Muscle of leg (tissue), 3 donors: ENCODE measurements at regions not wholly inside any gene's neighbourhood (a gene's known extent, or its start where the extent isn't known, plus 50 kb on each side); places are given as distances from the start of the nearest gene placed in this dataset.
"Not testable (repeated sequence)": the region's sequence is repeated elsewhere in the genome, so short reads cannot be mapped to it uniquely, and the experiment has no call there.

Experiments used
- DNase-seq: peaks from one replicate; pipeline ENCODE4 v3.0.0; 2013
- H3K27ac ChIP-seq: one replicate; pipeline ENCODE4 v1.5.1; 2013; ENCODE audit warnings: mild to moderate bottlenecking, low read length, control low read depth
- H3K27me3 ChIP-seq: one replicate; pipeline ENCODE4 v1.6.1; 2013; ENCODE audit warnings: low read length; ENCODE audit not compliant: control insufficient read depth, insufficient read depth
- H3K36me3 ChIP-seq: one replicate; pipeline ENCODE4 v1.6.1; 2013; ENCODE audit warnings: low read length; ENCODE audit not compliant: control insufficient read depth, insufficient read depth
- H3K4me1 ChIP-seq: one replicate; pipeline ENCODE4 v1.6.1; 2013; ENCODE audit warnings: low read length; ENCODE audit not compliant: control insufficient read depth, insufficient read depth
- H3K4me3 ChIP-seq: one replicate; pipeline ENCODE4 v1.5.1; 2013; ENCODE audit warnings: low read length, control low read depth
- H3K9me3 ChIP-seq: replicated peaks from 2 replicates; pipeline ENCODE4 v1.6.1; 2013; ENCODE audit warnings: low read depth, low read length; ENCODE audit not compliant: control insufficient read depth
- WGBS: methylation state at CpG from one replicate; pipeline ENCODE4 v1.1.5; 2013; ENCODE audit warnings: missing lambda C conversion rate; ENCODE audit not compliant: insufficient coverage; 5-methylcytosine and 5-hydroxymethylcytosine counted together

DNA sequence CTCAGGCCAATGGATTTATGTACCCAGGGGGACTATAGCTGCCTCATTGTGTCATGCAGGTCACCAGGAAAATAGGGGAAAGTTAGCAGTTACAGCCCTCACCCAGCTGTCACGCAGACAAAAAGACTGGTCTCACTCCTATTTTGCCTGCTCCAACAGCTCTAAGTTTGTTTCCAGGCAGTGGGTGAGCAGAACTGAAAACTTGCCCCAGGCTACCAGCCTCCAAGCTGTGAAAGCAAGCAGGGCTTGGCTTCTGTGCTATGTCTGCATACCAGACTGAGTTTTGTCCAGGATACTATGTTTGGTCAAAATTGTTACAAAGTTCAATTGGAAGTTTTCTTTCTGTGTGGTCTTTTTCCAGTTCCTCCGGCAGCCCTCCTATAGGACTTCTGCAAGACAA lies 628.4 kb downstream of the FAM133A start:
- H3K27ac ChIP-seq: no peak overlapping the region
- H3K9me3 ChIP-seq: peaks cover 11% of the 10 kb centered on the region
- 100% methylated on average over 1 of the region's 2 CpGs for WGBS
- no peaks in the 10 kb centered on the region for H3K36me3 ChIP-seq
- no peaks in the 10 kb centered on the region for H3K4me1 ChIP-seq
- DNase-seq: no peak
- no peak overlapping the region for H3K4me3 ChIP-seq
- H3K27me3 ChIP-seq: peaks cover 2% of the 10 kb centered on the region

DNA sequence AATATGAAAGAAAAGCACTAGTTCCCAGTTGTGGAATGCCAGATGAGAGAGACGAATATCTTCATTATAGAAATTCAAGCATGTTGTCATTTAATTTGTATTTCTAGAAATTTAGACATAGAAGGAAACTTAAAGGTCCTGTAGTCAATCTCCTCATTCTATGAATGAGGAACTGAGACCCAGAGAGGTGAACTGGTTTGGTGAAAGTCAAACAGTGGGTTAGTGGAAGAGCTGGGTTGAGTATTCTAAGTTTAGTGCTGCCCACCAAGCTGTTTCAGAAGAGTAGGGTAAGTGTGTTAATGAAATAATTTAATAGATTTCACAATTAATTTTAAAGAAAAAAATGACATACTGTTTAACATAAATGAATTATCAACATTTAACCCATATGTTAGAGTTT lies 655.2 kb downstream of the FAM133A start:
- Histone ChIP-seq H3K36me3 (no peaks in the 10 kb centered on the region), H3K4me1 (no peaks in the 10 kb centered on the region), H3K9me3 (no peaks in the 10 kb centered on the region), H3K27ac (no peak overlapping the region), H3K27me3 (no peaks in the 10 kb centered on the region), H3K4me3 (no peak overlapping the region)
- no peak for DNase-seq
- no CpG with 5 or more reads among the region's 1 CpG for WGBS

DNA sequence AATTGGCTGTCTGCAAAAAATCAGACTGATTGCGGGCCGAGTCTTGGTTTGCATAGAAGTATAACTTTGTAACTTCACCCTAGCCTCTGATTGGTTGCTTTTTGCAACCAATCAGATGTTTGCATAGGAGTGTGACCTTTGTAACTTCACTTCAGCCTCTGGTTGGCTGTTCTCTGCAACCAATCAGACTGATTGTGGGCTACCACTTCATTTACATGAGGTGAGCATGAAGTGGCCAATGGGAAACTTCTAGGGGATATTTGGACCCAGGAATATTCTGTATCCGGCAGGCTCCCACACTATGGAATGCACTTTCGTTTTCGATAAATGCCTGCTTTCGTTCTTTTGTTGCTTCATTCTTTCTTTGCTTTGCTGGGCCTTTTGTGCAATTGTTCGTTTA lies 667.7 kb downstream of the FAM133A start:
- not testable (repeated sequence) for H3K27ac ChIP-seq, H3K36me3 ChIP-seq, DNase-seq, H3K9me3 ChIP-seq, H3K27me3 ChIP-seq, H3K4me3 ChIP-seq, H3K4me1 ChIP-seq
- WGBS: 86% methylated on average over 5 of the region's 7 CpGs

DNA sequence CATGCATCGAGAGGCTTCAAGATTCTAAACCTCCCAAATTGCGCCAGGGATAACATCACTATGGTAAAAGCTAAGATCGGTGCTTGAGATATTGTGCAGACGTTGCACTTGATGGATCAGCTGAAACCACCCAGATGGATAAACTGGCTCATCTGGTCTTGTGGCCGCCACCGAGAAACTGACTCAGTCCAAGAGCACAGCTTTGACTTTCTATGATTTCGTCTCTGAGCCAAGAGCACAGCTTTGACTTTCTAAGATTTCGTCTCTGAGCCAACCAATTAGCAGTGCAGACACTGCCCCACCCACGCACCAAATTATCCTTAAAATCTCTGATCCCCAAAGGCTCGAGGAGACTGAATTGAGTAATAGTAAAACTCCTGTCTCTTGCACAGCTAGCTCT lies 687.2 kb downstream of the FAM133A start:
- H3K9me3 ChIP-seq: no peaks in the 10 kb centered on the region
- no peak for DNase-seq
- peaks cover 2% of the 10 kb centered on the region for H3K27me3 ChIP-seq
- no peak overlapping the region for H3K27ac ChIP-seq
- 62% methylated on average over 6 of the region's 10 CpGs for WGBS
- H3K36me3 ChIP-seq: no peaks in the 10 kb centered on the region
- H3K4me3 ChIP-seq: no peak overlapping the region
- H3K4me1 ChIP-seq: no peaks in the 10 kb centered on the region

DNA sequence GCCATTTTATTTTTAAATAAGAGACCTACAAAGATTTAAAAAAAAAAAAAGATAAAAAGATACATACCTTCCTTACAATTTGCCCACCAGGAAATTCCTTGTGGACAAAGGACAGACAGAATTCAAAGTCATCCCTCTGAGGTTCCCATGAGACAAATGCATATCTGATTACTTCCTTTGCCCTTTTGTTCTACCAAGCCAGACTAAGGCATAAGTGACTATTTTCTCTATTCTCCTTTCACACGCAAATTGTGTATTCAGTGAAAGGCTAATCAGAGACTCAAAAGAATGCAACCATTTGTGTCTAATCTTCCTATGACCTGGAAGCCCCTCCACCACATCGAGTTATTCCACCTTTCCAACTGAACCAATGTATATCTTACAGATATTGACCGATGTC lies 691.7 kb downstream of the FAM133A start:
- peaks cover 2% of the 10 kb centered on the region for H3K27me3 ChIP-seq
- H3K4me1 ChIP-seq: no peaks in the 10 kb centered on the region
- no peaks in the 10 kb centered on the region for H3K36me3 ChIP-seq
- H3K27ac ChIP-seq: no peak overlapping the region
- WGBS: no CpG with 5 or more reads among the region's 3 CpGs
- H3K9me3 ChIP-seq: peaks cover 4% of the 10 kb centered on the region
- H3K4me3 ChIP-seq: no peak overlapping the region
- no peak for DNase-seq

DNA sequence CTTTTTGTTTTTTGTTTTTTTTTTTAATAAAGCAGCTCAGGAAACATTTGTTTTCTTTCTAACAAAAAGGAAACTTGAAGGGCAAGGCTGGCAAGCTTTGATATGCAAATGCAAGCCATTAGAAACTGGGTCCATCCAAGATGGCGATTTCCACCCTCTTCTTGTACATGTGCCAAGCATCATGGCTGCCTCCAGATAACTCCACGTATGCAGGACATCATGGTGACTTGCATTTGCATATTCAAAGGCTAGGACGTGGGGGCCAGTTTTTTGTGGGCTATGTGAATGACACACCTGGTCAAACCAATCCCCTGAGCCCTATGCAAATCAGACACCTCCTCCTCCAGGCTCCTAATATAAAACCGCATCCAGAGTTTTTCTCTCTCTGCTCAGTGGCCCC lies 692.6 kb downstream of the FAM133A start:
- no peaks in the 10 kb centered on the region for H3K4me1 ChIP-seq
- H3K27me3 ChIP-seq: peaks cover 2% of the 10 kb centered on the region
- no peak overlapping the region for H3K4me3 ChIP-seq
- H3K27ac ChIP-seq: no peak overlapping the region
- DNase-seq: no peak
- peaks cover 4% of the 10 kb centered on the region for H3K9me3 ChIP-seq
- 77% methylated on average over 2 of the region's 4 CpGs for WGBS
- no peaks in the 10 kb centered on the region for H3K36me3 ChIP-seq

DNA sequence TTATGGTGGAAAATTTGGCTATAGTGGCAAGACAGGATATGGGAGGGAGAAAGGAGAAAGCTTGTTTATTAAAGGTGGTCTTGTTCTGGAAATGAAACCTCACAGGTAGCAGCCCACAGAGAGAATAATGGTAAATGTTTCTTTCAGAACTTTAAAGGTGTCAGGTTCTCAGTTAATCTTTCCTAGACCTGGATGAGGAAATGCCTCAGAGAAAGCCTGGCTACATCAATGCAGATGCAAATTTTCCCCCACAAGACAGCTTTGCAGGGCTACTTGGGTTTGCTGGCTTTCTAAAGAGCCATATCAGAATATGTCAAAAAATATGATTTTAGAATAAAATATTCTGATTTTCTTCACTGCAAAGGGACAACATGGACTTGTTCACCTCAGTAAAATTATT lies 715.0 kb downstream of the FAM133A start:
- Histone ChIP-seq H3K4me1 (no peaks in the 10 kb centered on the region), H3K27ac (no peak overlapping the region), H3K4me3 (no peak overlapping the region), H3K9me3 (peaks cover 3% of the 10 kb centered on the region), H3K36me3 (no peaks in the 10 kb centered on the region), H3K27me3 (no peaks in the 10 kb centered on the region)
- no peak for DNase-seq

DNA sequence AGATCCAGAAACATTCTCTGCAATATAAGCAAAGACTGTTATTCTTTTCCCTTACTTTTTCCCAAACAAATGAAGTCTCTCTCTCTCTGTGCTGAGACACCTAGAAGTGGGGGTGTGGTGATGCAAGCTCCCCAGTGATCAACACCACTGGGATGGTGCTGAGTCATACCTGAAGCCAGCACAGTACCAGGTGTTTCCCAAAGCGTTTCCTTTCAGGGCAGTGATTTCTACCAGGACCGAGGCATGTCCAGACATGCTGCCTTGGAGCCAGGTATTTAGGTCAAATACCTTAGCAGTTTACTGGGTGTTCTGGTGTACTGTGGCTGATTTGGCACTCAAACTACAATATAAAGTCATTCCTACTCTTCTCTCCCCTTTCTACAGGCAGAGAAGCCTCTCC lies 726.5 kb downstream of the FAM133A start:
- no peak for DNase-seq
- no peak overlapping the region for H3K4me3 ChIP-seq
- H3K27me3 ChIP-seq: peaks cover 7% of the 10 kb centered on the region
- no peak overlapping the region for H3K27ac ChIP-seq
- WGBS: no CpG with 5 or more reads among the region's 2 CpGs
- H3K36me3 ChIP-seq: no peaks in the 10 kb centered on the region
- H3K9me3 ChIP-seq: peaks cover 2% of the 10 kb centered on the region
- H3K4me1 ChIP-seq: no peaks in the 10 kb centered on the region

DNA sequence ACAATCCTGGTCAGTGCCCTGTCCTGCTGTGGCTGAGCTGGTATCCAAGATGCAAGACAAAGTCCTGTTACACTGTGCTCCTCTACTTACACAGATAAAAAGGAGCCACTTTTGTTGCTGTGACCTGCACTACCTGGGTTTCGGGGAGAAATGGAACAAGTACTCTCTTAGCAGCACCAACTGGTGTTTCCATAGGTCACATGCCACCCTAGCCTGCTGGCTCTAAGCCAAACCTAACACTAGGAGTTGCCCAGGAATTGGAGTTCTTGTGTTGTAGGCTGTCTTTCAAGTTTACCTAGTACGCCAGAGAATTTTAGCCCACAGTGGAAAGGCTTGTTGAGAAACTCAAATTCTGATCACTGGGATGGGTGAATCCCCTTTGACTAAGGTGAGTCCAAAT lies 727.4 kb downstream of the FAM133A start:
- Histone ChIP-seq H3K9me3 (peaks cover 2% of the 10 kb centered on the region), H3K27ac (no peak overlapping the region), H3K4me1 (no peaks in the 10 kb centered on the region), H3K27me3 (peaks cover 7% of the 10 kb centered on the region), H3K4me3 (no peak overlapping the region), H3K36me3 (no peaks in the 10 kb centered on the region)
- WGBS: 95% methylated on average over 2 of the region's 2 CpGs
- no peak for DNase-seq

DNA sequence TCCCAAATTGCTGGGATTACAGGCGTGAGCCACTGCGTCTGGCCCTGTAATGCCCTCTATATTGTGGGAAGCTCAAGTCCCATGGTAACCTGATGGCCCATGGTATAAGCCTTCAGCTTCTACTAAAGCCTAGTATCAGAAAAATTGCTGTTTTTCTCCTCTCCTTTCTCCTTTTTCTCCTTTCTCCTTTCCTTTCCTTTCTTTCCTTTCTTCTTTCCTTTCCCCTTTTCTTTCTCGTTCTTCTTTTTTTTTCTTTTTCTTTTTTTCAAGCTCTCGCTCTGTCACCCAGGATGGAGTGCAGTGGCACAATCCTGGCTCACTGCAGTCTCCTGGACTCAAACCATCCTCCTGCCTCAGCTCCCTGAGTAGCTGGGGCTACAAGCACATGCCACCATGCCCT lies 740.7 kb downstream of the FAM133A start:
- 100% methylated on average over 1 of the region's 4 CpGs for WGBS

DNA sequence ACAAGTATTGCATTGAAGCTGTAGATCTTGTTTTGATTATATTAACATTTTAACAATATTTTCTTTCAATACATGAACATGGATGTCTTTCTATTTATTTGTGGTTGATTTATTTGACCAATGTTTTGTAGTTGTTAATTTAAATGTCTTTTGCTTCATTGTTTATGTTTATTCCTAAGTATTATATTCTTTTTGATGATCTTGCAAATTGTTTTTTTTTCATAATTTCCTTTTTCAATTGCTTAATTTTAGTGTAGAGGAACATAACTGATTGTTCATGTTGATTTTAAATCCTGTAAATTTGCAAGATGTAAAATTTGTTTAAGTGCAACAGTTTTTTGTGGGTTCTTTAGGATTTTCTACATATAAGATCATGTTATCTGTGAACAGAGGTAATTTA lies 744.1 kb downstream of the FAM133A start:
- Histone ChIP-seq H3K4me3 (no peak overlapping the region), H3K4me1 (no peaks in the 10 kb centered on the region), H3K36me3 (no peaks in the 10 kb centered on the region), H3K27ac (no peak overlapping the region), H3K27me3 (no peaks in the 10 kb centered on the region), H3K9me3 (no peaks in the 10 kb centered on the region)
- DNase-seq: no peak

More for the DNA sequence above, 740.7 kb downstream of the FAM133A start:
- Histone ChIP-seq H3K27me3 (no peaks in the 10 kb centered on the region), H3K27ac (no peak overlapping the region), H3K36me3 (no peaks in the 10 kb centered on the region), H3K4me1 (no peaks in the 10 kb centered on the region), H3K9me3 (no peaks in the 10 kb centered on the region), H3K4me3 (no peak overlapping the region)
- no peak for DNase-seq
